Brain microvascular endothelial cell (primary cell): ENCODE measurements at regions not wholly inside any gene's neighbourhood (a gene's known extent, or its start where the extent isn't known, plus 50 kb on each side); places are given as distances from the start of the nearest gene placed in this dataset.

Experiments used
- DNase-seq: peaks from one replicate; pipeline ENCODE4 v3.0.0-alpha.2; 2020
- H3K27ac ChIP-seq: fragments of 250-450 bp; sonication (Bioruptor Pico); 2 replicates; pipeline ENCODE4 v1.5.1; 2020; ENCODE audit warnings: mild to moderate bottlenecking, moderate library complexity
- H3K27me3 ChIP-seq: fragments of 250-450 bp; sonication (Bioruptor Pico); replicated peaks from 2 replicates; pipeline ENCODE4 v1.5.1; 2020; ENCODE audit warnings: mild to moderate bottlenecking
- H3K36me3 ChIP-seq: fragments of 250-450 bp; sonication (Bioruptor Pico); replicated peaks from 2 replicates; pipeline ENCODE4 v1.5.1; 2020; ENCODE audit warnings: mild to moderate bottlenecking
- H3K4me3 ChIP-seq: 2 replicates; pipeline ENCODE4 v1.5.1; 2011; ENCODE audit warnings: low read depth, mild to moderate bottlenecking, control low read depth, low read length, moderate library complexity
- CTCF ChIP-seq: IDR thresholded peaks from 2 replicates; pipeline ENCODE4 v1.5.1; 2011; ENCODE audit warnings: low read depth, mild to moderate bottlenecking, moderate library complexity, low read length, control low read depth, inconsistent platforms; ENCODE audit errors: missing control alignments
- in situ Hi-C: cut with HindIII; loops from 2 replicates; pipeline ENCODE4 v1.10.0; 2017; ENCODE audit warnings: low sequenced_read_pairs, low pct_ligation_motif_present

- Histone ChIP-seq H3K27ac (no peak overlapping the region), H3K27me3 (peaks cover 24% of the 10 kb centered on the region), H3K36me3 (no peaks in the 10 kb centered on the region), H3K4me3 (no peak overlapping the region)
- in situ Hi-C loops, result loop anchor here (25.0 kb wide), 1 partner anchor 190 kb away; no protein-coding TSS in a partner anchor
- no peak for TF ChIP-seq CTCF
- DNase-seq, result no peak
Observed at GRCh38 chr1:54477153-54477561, 70.9 kb upstream of the ACOT11 start.

GRCh38 chr1:54476530-54477109 is 70.4 kb upstream of the SSBP3 start:
- no peak overlapping the region for H3K4me3 ChIP-seq
- H3K36me3 ChIP-seq, result no peaks in the 10 kb centered on the region
- TF ChIP-seq CTCF, result no peak
- peaks cover 24% of the 10 kb centered on the region for H3K27me3 ChIP-seq
- DNase-seq, result no peak
- in situ Hi-C loops, result loop anchor here (25.0 kb wide), 1 partner anchor 189 kb away; no protein-coding TSS in a partner anchor
- H3K27ac ChIP-seq, result no peak overlapping the region

GRCh38 chr1:54475946-54476516 is 69.8 kb upstream of the SSBP3 start:
- in situ Hi-C loops, result loop anchor here (25.0 kb wide), 1 partner anchor 189 kb away; no protein-coding TSS in a partner anchor

GRCh38 chr1:54475357-54475881 is 69.2 kb upstream of the SSBP3 start:
- peaks cover 24% of the 10 kb centered on the region for H3K27me3 ChIP-seq
- no peak overlapping the region for H3K27ac ChIP-seq

More at GRCh38 chr1:54475946-54476516, 69.8 kb upstream of the SSBP3 start:
- H3K4me3 ChIP-seq, result no peak overlapping the region
- peaks cover 24% of the 10 kb centered on the region for H3K27me3 ChIP-seq
- H3K36me3 ChIP-seq, result no peaks in the 10 kb centered on the region
- no peak for DNase-seq
- H3K27ac ChIP-seq, result no peak overlapping the region
- no peak for TF ChIP-seq CTCF

More at GRCh38 chr1:54475357-54475881, 69.2 kb upstream of the SSBP3 start:
- Histone ChIP-seq H3K4me3 (no peak overlapping the region), H3K36me3 (no peaks in the 10 kb centered on the region)
- in situ Hi-C loops, result loop anchor here (25.0 kb wide), 1 partner anchor 188 kb away; no protein-coding TSS in a partner anchor
- DNase-seq, result no peak
- no peak for TF ChIP-seq CTCF
